GM19397 (cell line): ENCODE measurements at regions not wholly inside any gene's neighbourhood (a gene's known extent, or its start where the extent isn't known, plus 50 kb on each side); places are given as distances from the start of the nearest gene placed in this dataset.

Source experiments
- ATAC-seq: cut with Tn5 transposase; IDR thresholded peaks from one replicate; pipeline ENCODE4 v1.9.1; 2021; ENCODE audit warnings: mild to moderate bottlenecking, moderate library complexity; ENCODE audit not compliant: unreplicated experiment

GRCh38 chr6:76451926-76452709, 379.7 kb upstream of the IMPG1 start:
- ATAC-seq, result no peak

GRCh38 chr6:76448109-76448508, 375.6 kb upstream of the IMPG1 start:
- ATAC-seq, result no peak

- ATAC-seq, result no peak
Measured at GRCh38 chr6:76441875-76442274, 369.4 kb upstream of the IMPG1 start.

GRCh38 chr6:76439811-76440210, 367.3 kb upstream of the IMPG1 start:
- no peak for ATAC-seq

GRCh38 chr6:76438768-76439167, 366.3 kb upstream of the IMPG1 start:
- no peak for ATAC-seq

- ATAC-seq, result no peak
Measured at GRCh38 chr6:76435174-76435573, 362.7 kb upstream of the IMPG1 start.

- ATAC-seq, result no peak
Measured at GRCh38 chr6:76422511-76423213, 350.2 kb upstream of the IMPG1 start.

GRCh38 chr6:76420094-76420493, 347.6 kb upstream of the IMPG1 start:
- ATAC-seq, result no peak

- no peak for ATAC-seq
Measured at GRCh38 chr6:76418560-76419223, 346.2 kb upstream of the IMPG1 start.

GRCh38 chr6:76416821-76417605, 344.6 kb upstream of the IMPG1 start:
- no peak for ATAC-seq

- no peak for ATAC-seq
Measured at GRCh38 chr6:76403064-76403463, 330.6 kb upstream of the IMPG1 start.

GRCh38 chr6:76397966-76398365, 325.5 kb upstream of the IMPG1 start:
- ATAC-seq, result no peak

- no peak for ATAC-seq
Measured at GRCh38 chr6:76382201-76382600, 309.7 kb upstream of the IMPG1 start.

GRCh38 chr6:76381612-76382011, 309.1 kb upstream of the IMPG1 start:
- no peak for ATAC-seq

GRCh38 chr6:76351275-76351674, 278.8 kb upstream of the IMPG1 start:
- ATAC-seq, result peak; percentile 54

- no peak for ATAC-seq
Measured at GRCh38 chr6:76347539-76347938, 275.1 kb upstream of the IMPG1 start.

GRCh38 chr6:76342611-76343160, 270.2 kb upstream of the IMPG1 start:
- no peak for ATAC-seq

- ATAC-seq, result no peak
Measured at GRCh38 chr6:76330031-76330430, 257.6 kb upstream of the IMPG1 start.

- no peak for ATAC-seq
Measured at GRCh38 chr6:76326871-76327270, 254.4 kb upstream of the IMPG1 start.
